UCSD-AML1 (cell line): ENCODE measurements at regions not wholly inside any gene's neighbourhood (a gene's known extent, or its start where the extent isn't known, plus 50 kb on each side); places are given as distances from the start of the nearest gene placed in this dataset.

Source experiments
- DNase-seq: peaks from one replicate; lab custom pipeline; 2025; ENCODE audit not compliant: unreplicated experiment; lab: John Stamatoyannopoulos, UW

- DNase-seq = no peak
Measured at GRCh38 chr18:69109686-69110085, 291.0 kb upstream of the DOK6 start.

GRCh38 chr18:69120833-69121232, 279.9 kb upstream of the DOK6 start:
- DNase-seq = no peak

GRCh38 chr18:69123421-69123820, 277.3 kb upstream of the DOK6 start:
- no peak for DNase-seq

- DNase-seq = no peak
Measured at GRCh38 chr18:69127873-69128500, 272.7 kb upstream of the DOK6 start.

- no peak for DNase-seq
Measured at GRCh38 chr18:69128566-69128965, 272.1 kb upstream of the DOK6 start.

- peak; percentile 2 for DNase-seq
Measured at GRCh38 chr18:69128978-69129377, 271.7 kb upstream of the DOK6 start.

- DNase-seq = no peak
Measured at GRCh38 chr18:69138088-69138487, 262.6 kb upstream of the DOK6 start.

GRCh38 chr18:69143084-69143483, 257.6 kb upstream of the DOK6 start:
- DNase-seq = no peak

- DNase-seq = no peak
Measured at GRCh38 chr18:69152436-69152835, 248.3 kb upstream of the DOK6 start.

- no peak for DNase-seq
Measured at GRCh38 chr18:69157906-69158305, 242.8 kb upstream of the DOK6 start.

GRCh38 chr18:69158944-69159343, 241.7 kb upstream of the DOK6 start:
- DNase-seq = no peak

GRCh38 chr18:69161383-69162028, 239.2 kb upstream of the DOK6 start:
- no peak for DNase-seq

GRCh38 chr18:69162649-69163048, 238.0 kb upstream of the DOK6 start:
- DNase-seq = no peak

- DNase-seq = no peak
Measured at GRCh38 chr18:69172046-69172445, 228.6 kb upstream of the DOK6 start.

GRCh38 chr18:69175681-69176080, 225.0 kb upstream of the DOK6 start:
- DNase-seq = no peak

GRCh38 chr18:69176741-69177140, 223.9 kb upstream of the DOK6 start:
- DNase-seq = no peak

GRCh38 chr18:69177702-69178101, 223.0 kb upstream of the DOK6 start:
- DNase-seq = no peak

GRCh38 chr18:69186162-69186561, 214.5 kb upstream of the DOK6 start:
- DNase-seq = no peak

GRCh38 chr18:69196336-69196735, 204.4 kb upstream of the DOK6 start:
- DNase-seq = no peak

- DNase-seq = no peak
Measured at GRCh38 chr18:69205925-69206324, 194.8 kb upstream of the DOK6 start.

GRCh38 chr18:69208545-69208944, 192.1 kb upstream of the DOK6 start:
- DNase-seq = no peak

GRCh38 chr18:69209761-69210160, 190.9 kb upstream of the DOK6 start:
- DNase-seq = no peak

- no peak for DNase-seq
Measured at GRCh38 chr18:69213842-69214241, 186.8 kb upstream of the DOK6 start.
